Esophagus (tissue), 2 donors: ENCODE measurements at regions not wholly inside any gene's neighbourhood (a gene's known extent, or its start where the extent isn't known, plus 50 kb on each side); places are given as distances from the start of the nearest gene placed in this dataset.

ENCODE experiments used
- H3K27ac ChIP-seq, 2 donors: one replicate each; pipeline ENCODE4 v1.5.1; 2013; ENCODE audit warnings: low read depth in 2 of 2, mild to moderate bottlenecking in 2 of 2, inconsistent platforms in 1 of 2, low read length in 1 of 2, moderate library complexity in 1 of 2
- H3K27me3 ChIP-seq, 2 donors: one replicate each; pipeline ENCODE4 v1.6.1; 2013; ENCODE audit warnings: low read length in 2 of 2, control low read depth in 1 of 2, mild to moderate bottlenecking in 1 of 2; ENCODE audit not compliant: insufficient read depth in 2 of 2, control insufficient read depth in 1 of 2
- H3K36me3 ChIP-seq, 2 donors: one replicate each; pipeline ENCODE4 v1.6.1; 2013; ENCODE audit warnings: low read length in 1 of 2; ENCODE audit not compliant: control insufficient read depth in 2 of 2, insufficient read depth in 2 of 2
- H3K4me1 ChIP-seq, 2 donors: one replicate each; pipeline ENCODE4 v1.6.1; 2013; ENCODE audit warnings: low read length in 1 of 2; ENCODE audit not compliant: control insufficient read depth in 2 of 2, insufficient read depth in 2 of 2
- H3K4me3 ChIP-seq, 2 donors: one replicate each; pipeline ENCODE4 v1.5.1; 2013; ENCODE audit warnings: low read length in 2 of 2, mild to moderate bottlenecking in 2 of 2, low read depth in 1 of 2, moderate library complexity in 1 of 2
- H3K9me3 ChIP-seq, 2 donors: one replicate each; pipeline ENCODE4 v1.6.1; 2013; ENCODE audit warnings: mild to moderate bottlenecking in 2 of 2, low read depth in 1 of 2, low read length in 1 of 2, moderate library complexity in 1 of 2; ENCODE audit not compliant: control insufficient read depth in 2 of 2, insufficient read depth in 1 of 2
- WGBS, 2 donors: extraction: QIAGEN DNeasy Blood & Tissue Kit; methylation state at CpG; one replicate each; pipeline ENCODE4 v1.1.7; 2013; 5-methylcytosine and 5-hydroxymethylcytosine counted together
- donor health status: healthy with polysubstance abuse.
- donor health status: Bipolar disorder and iron deficiency.

- Histone ChIP-seq H3K4me3 (no peak overlapping the region), H3K9me3 (no peaks in the 10 kb centered on the region), H3K27ac (no peak overlapping the region), H3K36me3 (no peaks in the 10 kb centered on the region), H3K4me1 (no peaks in the 10 kb centered on the region), H3K27me3 (no peaks in the 10 kb centered on the region)
- 74 to 76% methylated on average over 1 of the region's 1 CpG for WGBS, 2 donors
Observed at GRCh38 chr2:14273650-14274049, 358.9 kb upstream of the LRATD1 start.

GRCh38 chr2:14284244-14284643, 348.3 kb upstream of the LRATD1 start:
- Histone ChIP-seq H3K4me3 (no peak overlapping the region), H3K36me3 (no peaks in the 10 kb centered on the region), H3K4me1 (peaks cover 0 to 7% of the 10 kb centered on the region in 2 donors), H3K9me3 (no peaks in the 10 kb centered on the region), H3K27ac (no peak overlapping the region), H3K27me3 (no peaks in the 10 kb centered on the region)

- H3K27me3 ChIP-seq = no peaks in the 10 kb centered on the region
- H3K36me3 ChIP-seq = no peaks in the 10 kb centered on the region
- H3K9me3 ChIP-seq = no peaks in the 10 kb centered on the region
- no peak overlapping the region for H3K27ac ChIP-seq
- no peak overlapping the region for H3K4me3 ChIP-seq
- WGBS, 2 donors = 32 to 38% methylated on average over 1 of the region's 1 CpG
- peaks cover 0 to 7% of the 10 kb centered on the region in 2 donors for H3K4me1 ChIP-seq
Observed at GRCh38 chr2:14285812-14286211, 346.7 kb upstream of the LRATD1 start.

- Histone ChIP-seq H3K36me3 (no peaks in the 10 kb centered on the region), H3K4me1 (peaks cover 0 to 7% of the 10 kb centered on the region in 2 donors), H3K27ac (peak overlapping the region; percentile 59 to 63), H3K9me3 (no peaks in the 10 kb centered on the region), H3K4me3 (no peak overlapping the region), H3K27me3 (no peaks in the 10 kb centered on the region)
- 47 to 55% methylated on average over 3 of the region's 3 CpGs for WGBS, 2 donors
Observed at GRCh38 chr2:14288016-14288415, 344.5 kb upstream of the LRATD1 start.

- 49 to 58% methylated on average over 3 of the region's 3 CpGs for WGBS, 2 donors
- no peaks in the 10 kb centered on the region for H3K27me3 ChIP-seq
Observed at GRCh38 chr2:14292964-14293363, 339.6 kb upstream of the LRATD1 start.

GRCh38 chr2:14297340-14297739, 335.2 kb upstream of the LRATD1 start:
- Histone ChIP-seq H3K27ac (no peak overlapping the region), H3K9me3 (no peaks in the 10 kb centered on the region), H3K36me3 (no peaks in the 10 kb centered on the region), H3K27me3 (no peaks in the 10 kb centered on the region), H3K4me1 (no peaks in the 10 kb centered on the region), H3K4me3 (no peak overlapping the region)
- WGBS, 2 donors = 48 to 52% methylated on average over 2 of the region's 2 CpGs

More at GRCh38 chr2:14292964-14293363, 339.6 kb upstream of the LRATD1 start:
- Histone ChIP-seq H3K36me3 (no peaks in the 10 kb centered on the region), H3K27ac (no peak overlapping the region), H3K4me3 (no peak overlapping the region), H3K9me3 (no peaks in the 10 kb centered on the region), H3K4me1 (peaks cover 0 to 7% of the 10 kb centered on the region in 2 donors)

GRCh38 chr2:14297906-14298305, 334.6 kb upstream of the LRATD1 start:
- no peak overlapping the region for H3K27ac ChIP-seq
- no peaks in the 10 kb centered on the region for H3K4me1 ChIP-seq
- H3K4me3 ChIP-seq = no peak overlapping the region
- no peaks in the 10 kb centered on the region for H3K27me3 ChIP-seq
- no peaks in the 10 kb centered on the region for H3K36me3 ChIP-seq
- no peaks in the 10 kb centered on the region for H3K9me3 ChIP-seq
- 83 to 91% methylated on average over 1 of the region's 1 CpG for WGBS, 2 donors

- Histone ChIP-seq H3K27me3 (no peaks in the 10 kb centered on the region), H3K36me3 (no peaks in the 10 kb centered on the region), H3K27ac (no peak overlapping the region), H3K9me3 (no peaks in the 10 kb centered on the region), H3K4me1 (no peaks in the 10 kb centered on the region), H3K4me3 (no peak overlapping the region)
- 90 to 96% methylated on average over 2 of the region's 2 CpGs for WGBS, 2 donors
Observed at GRCh38 chr2:14301331-14301730, 331.2 kb upstream of the LRATD1 start.

- Histone ChIP-seq H3K27me3 (no peaks in the 10 kb centered on the region), H3K9me3 (no peaks in the 10 kb centered on the region), H3K36me3 (no peaks in the 10 kb centered on the region), H3K27ac (no peak overlapping the region), H3K4me3 (no peak overlapping the region), H3K4me1 (no peaks in the 10 kb centered on the region)
- 78 to 85% methylated on average over 3 of the region's 3 CpGs for WGBS, 2 donors
Observed at GRCh38 chr2:14303366-14304115, 329.0 kb upstream of the LRATD1 start.

GRCh38 chr2:14304326-14304725, 328.2 kb upstream of the LRATD1 start:
- Histone ChIP-seq H3K9me3 (no peaks in the 10 kb centered on the region), H3K36me3 (no peaks in the 10 kb centered on the region), H3K4me3 (no peak overlapping the region), H3K27me3 (no peaks in the 10 kb centered on the region), H3K4me1 (no peaks in the 10 kb centered on the region), H3K27ac (no peak overlapping the region)
